ENCODE measurements at regions not wholly inside any gene's neighbourhood (a gene's known extent, or its start where the extent isn't known, plus 50 kb on each side); places are given as distances from the start of the nearest gene placed in this dataset.

DNA sequence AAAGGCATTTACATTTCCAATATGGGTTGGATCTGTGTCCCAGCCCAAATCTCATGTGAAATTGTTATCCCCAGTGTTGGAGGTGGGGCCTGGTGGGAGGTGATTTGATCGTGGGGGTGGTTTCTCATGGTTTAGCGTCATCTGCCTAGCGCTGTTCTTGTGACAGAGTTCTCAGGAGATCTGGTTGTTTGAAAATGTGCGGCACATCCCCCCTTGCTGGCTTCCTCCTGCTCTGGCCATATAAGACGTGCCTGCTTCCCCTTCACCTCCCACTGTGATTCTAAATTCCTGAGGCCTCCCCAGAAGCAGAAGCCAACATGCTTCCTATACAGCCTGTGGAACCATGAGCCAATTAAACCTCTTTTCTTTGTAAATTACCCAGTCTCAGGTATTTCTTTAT, 126.2 kb upstream of the FNDC3A start:
- TF ChIP-seq, protein P1, sequence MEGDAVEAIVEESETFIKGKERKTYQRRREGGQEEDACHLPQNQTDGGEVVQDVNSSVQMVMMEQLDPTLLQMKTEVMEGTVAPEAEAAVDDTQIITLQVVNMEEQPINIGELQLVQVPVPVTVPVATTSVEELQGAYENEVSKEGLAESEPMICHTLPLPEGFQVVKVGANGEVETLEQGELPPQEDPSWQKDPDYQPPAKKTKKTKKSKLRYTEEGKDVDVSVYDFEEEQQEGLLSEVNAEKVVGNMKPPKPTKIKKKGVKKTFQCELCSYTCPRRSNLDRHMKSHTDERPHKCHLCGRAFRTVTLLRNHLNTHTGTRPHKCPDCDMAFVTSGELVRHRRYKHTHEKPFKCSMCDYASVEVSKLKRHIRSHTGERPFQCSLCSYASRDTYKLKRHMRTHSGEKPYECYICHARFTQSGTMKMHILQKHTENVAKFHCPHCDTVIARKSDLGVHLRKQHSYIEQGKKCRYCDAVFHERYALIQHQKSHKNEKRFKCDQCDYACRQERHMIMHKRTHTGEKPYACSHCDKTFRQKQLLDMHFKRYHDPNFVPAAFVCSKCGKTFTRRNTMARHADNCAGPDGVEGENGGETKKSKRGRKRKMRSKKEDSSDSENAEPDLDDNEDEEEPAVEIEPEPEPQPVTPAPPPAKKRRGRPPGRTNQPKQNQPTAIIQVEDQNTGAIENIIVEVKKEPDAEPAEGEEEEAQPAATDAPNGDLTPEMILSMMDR (conservative IDR thresholded peaks at IDR 0.05): no peak
- no peak for TF ChIP-seq ZFX (IDR thresholded peaks at IDR 0.05)
